H1 (cell line): ENCODE measurements at regions not wholly inside any gene's neighbourhood (a gene's known extent, or its start where the extent isn't known, plus 50 kb on each side); places are given as distances from the start of the nearest gene placed in this dataset.

Experiments
- CTCF ChIA-PET: fragments of 300-600 bp; sonication (Branson Sonifier 250); formaldehyde crosslinking; loops from one replicate; lab custom pipeline; 2021; ENCODE audit not compliant: partially characterized antibody; lab: Charles Lee
- POLR2A ChIA-PET: fragments of 300-600 bp; sonication (Branson Sonifier 250); formaldehyde crosslinking; loops from one replicate; lab custom pipeline; 2021; ENCODE audit warnings: inconsistent platforms; ENCODE audit not compliant: partially characterized antibody; lab: Charles Lee
- DNase-seq, 2 experiments: peaks; one replicate each; pipeline versions ENCODE4 v3.0.0 to v3.0.0-alpha.2; 2010 to 2022; ENCODE audit warnings: low spot score in 2 of 2, low read depth in 1 of 2, mixed read lengths in 1 of 2
- FAIRE-seq: peaks from 2 replicates; lab custom pipeline; 2011; peaks lifted over from hg19 to GRCh38; lab: Jason Lieb, UNC
- H2AFZ ChIP-seq: 2 replicates; pipeline ENCODE4 v1.8.1; 2012; ENCODE audit warnings: low read length, inconsistent platforms
- H2AK5ac ChIP-seq: 2 replicates; pipeline ENCODE4 v1.6.1; 2013; ENCODE audit warnings: low read depth, low read length
- H2BK120ac ChIP-seq: replicated peaks from 2 replicates; pipeline ENCODE3; 2013; ENCODE audit warnings: low read depth, low read length, inconsistent platforms
- H2BK12ac ChIP-seq: 2 replicates; pipeline ENCODE4 v1.6.1; 2013; ENCODE audit warnings: low read depth, low read length
- H2BK15ac ChIP-seq: 2 replicates; pipeline ENCODE4 v1.6.1; 2013; ENCODE audit warnings: low read length
- H2BK20ac ChIP-seq: 2 replicates; pipeline ENCODE4 v1.6.1; 2013; ENCODE audit warnings: low read length
- H2BK5ac ChIP-seq: 2 replicates; pipeline ENCODE4 v1.6.1; 2013; ENCODE audit warnings: low read depth, low read length
- H3K14ac ChIP-seq: 2 replicates; pipeline ENCODE4 v1.6.1; 2013; ENCODE audit warnings: inconsistent platforms; ENCODE audit not compliant: insufficient read length
- H3K18ac ChIP-seq: 2 replicates; pipeline ENCODE4 v1.6.1; 2013; ENCODE audit warnings: low read length; ENCODE audit errors: extremely low read depth
- H3K23ac ChIP-seq: 2 replicates; pipeline ENCODE4 v1.6.1; 2013; ENCODE audit warnings: inconsistent platforms; ENCODE audit not compliant: insufficient read length
- H3K23me2 ChIP-seq: 2 replicates; pipeline ENCODE4 v1.6.1; 2013; ENCODE audit warnings: low read depth, low read length
- H3K27ac ChIP-seq: 2 replicates; pipeline ENCODE4 v1.6.1; 2011; ENCODE audit warnings: low read depth, low read length, inconsistent platforms
- H3K27me3 ChIP-seq, 4 experiments: replicated peaks in 1 of 4; 1 replicate in 1 of 4; 2 replicates in 3 of 4; pipeline versions ENCODE4 v1.6.1 to v1.8.1; 2011 to 2013; ENCODE audit warnings: low read length in 3 of 4, mild to moderate bottlenecking in 3 of 4, inconsistent platforms in 2 of 4, mixed read lengths in 2 of 4, moderate library complexity in 1 of 4; ENCODE audit not compliant: control insufficient read depth in 3 of 4, insufficient read depth in 3 of 4; ENCODE audit errors: extremely low read depth in 1 of 4
- H3K36me3 ChIP-seq, 4 experiments: 2 replicates each; pipeline versions ENCODE4 v1.6.1 to v1.8.1; 2011 to 2013; ENCODE audit warnings: mild to moderate bottlenecking in 4 of 4, low read length in 3 of 4, moderate library complexity in 2 of 4, control low read depth in 1 of 4, inconsistent platforms in 1 of 4; ENCODE audit not compliant: insufficient read depth in 4 of 4, control insufficient read depth in 2 of 4
- H3K4ac ChIP-seq: replicated peaks from 2 replicates; pipeline ENCODE3; 2013; ENCODE audit warnings: low read length, low read depth, mixed read lengths, inconsistent platforms; ENCODE audit not compliant: insufficient read length
- H3K4me1 ChIP-seq, 4 experiments: replicated peaks in 1 of 4; 1 replicate in 1 of 4; 2 replicates in 3 of 4; pipeline versions ENCODE4 v1.6.1 to v1.8.1; 2011 to 2013; ENCODE audit warnings: low read length in 3 of 4, inconsistent platforms in 2 of 4, mixed read lengths in 1 of 4; ENCODE audit not compliant: insufficient read depth in 4 of 4, control insufficient read depth in 3 of 4
- H3K4me2 ChIP-seq, 2 experiments: 2 replicates each; pipeline versions ENCODE4 v1.6.1 to v1.8.1; 2011 to 2013; ENCODE audit warnings: low read depth in 2 of 2, low read length in 2 of 2, control low read depth in 1 of 2, inconsistent platforms in 1 of 2, mild to moderate bottlenecking in 1 of 2; ENCODE audit not compliant: insufficient read depth in 1 of 2
- H3K4me3 ChIP-seq, 4 experiments: fragments of 200-600, 300-600 bp in 1 of 4; sonication (generic), shearing (Covaris generic), sonication (Bioruptor Twin) in 1 of 4; 2 replicates each; pipeline versions ENCODE4 v1.5.1 to v1.8.1; 2011 to 2016; ENCODE audit warnings: low read length in 4 of 4, low read depth in 3 of 4, control low read depth in 2 of 4, inconsistent platforms in 2 of 4, mild to moderate bottlenecking in 2 of 4, mixed read lengths in 1 of 4, moderate library complexity in 1 of 4; ENCODE audit not compliant: insufficient read depth in 2 of 4; ENCODE audit errors: extremely low read depth in 1 of 4
- H3K56ac ChIP-seq: replicated peaks from 2 replicates; pipeline ENCODE3; 2013; ENCODE audit warnings: low read depth, mild to moderate bottlenecking, mixed read lengths, low read length, inconsistent platforms; ENCODE audit not compliant: insufficient read length
- H3K79me1 ChIP-seq: 2 replicates; pipeline ENCODE4 v1.6.1; 2013; ENCODE audit warnings: low read depth, low read length, control low read depth
- H3K79me2 ChIP-seq, 2 experiments: 2 replicates each; pipeline versions ENCODE4 v1.6.1 to v1.8.1; 2012 to 2013; ENCODE audit warnings: low read length in 2 of 2, mild to moderate bottlenecking in 2 of 2, inconsistent platforms in 1 of 2; ENCODE audit not compliant: insufficient read depth in 2 of 2, control insufficient read depth in 1 of 2
- H3K9ac ChIP-seq, 4 experiments: replicated peaks in 1 of 4; 1 replicate in 1 of 4; 2 replicates in 3 of 4; pipeline versions ENCODE4 v1.6.1 to v1.8.1; 2011 to 2013; ENCODE audit warnings: low read depth in 3 of 4, low read length in 3 of 4, control low read depth in 2 of 4, mild to moderate bottlenecking in 2 of 4, moderate library complexity in 2 of 4, inconsistent platforms in 1 of 4; ENCODE audit errors: extremely low read depth in 1 of 4
- H3K9me3 ChIP-seq, 2 experiments: 2 replicates each; pipeline versions ENCODE4 v1.6.1 to v1.8.1; 2012 to 2013; ENCODE audit warnings: mild to moderate bottlenecking in 2 of 2, moderate library complexity in 2 of 2, control low read depth in 1 of 2, inconsistent platforms in 1 of 2, low read depth in 1 of 2, low read length in 1 of 2, mixed read lengths in 1 of 2; ENCODE audit not compliant: insufficient read depth in 2 of 2
- H4K20me1 ChIP-seq, 2 experiments: replicated peaks in 1 of 2; 2 replicates each; pipeline versions ENCODE3 to v1.8.1; 2011 to 2013; ENCODE audit warnings: inconsistent platforms in 2 of 2, low read length in 2 of 2, mild to moderate bottlenecking in 1 of 2; ENCODE audit not compliant: insufficient read depth in 2 of 2, control insufficient read depth in 1 of 2
- H4K5ac ChIP-seq: 2 replicates; pipeline ENCODE4 v1.6.1; 2013; ENCODE audit warnings: low read length, low read depth, mixed read lengths, inconsistent platforms; ENCODE audit not compliant: insufficient read length
- H4K8ac ChIP-seq: 2 replicates; pipeline ENCODE4 v1.8.0; 2013; ENCODE audit warnings: mild to moderate bottlenecking, moderate library complexity, low read length, inconsistent platforms; ENCODE audit not compliant: insufficient read depth; ENCODE audit errors: extremely low read depth
- H4K91ac ChIP-seq: replicated peaks from 2 replicates; pipeline ENCODE3; 2013; ENCODE audit warnings: low read length, mixed read lengths, inconsistent platforms; ENCODE audit not compliant: insufficient read length
- EGR1 ChIP-seq: IDR thresholded peaks from 2 replicates; pipeline ENCODE4 v1.6.1; 2011; ENCODE audit warnings: low read depth, low read length, borderline replicate concordance
- HDAC6 ChIP-seq: IDR thresholded peaks from one replicate; pipeline ENCODE4 v1.7.1; 2012; ENCODE audit warnings: low read depth, mild to moderate bottlenecking, inconsistent platforms, low read length, moderate library complexity
- JUND ChIP-seq: IDR thresholded peaks from 2 replicates; pipeline ENCODE4 v1.6.1; 2011; ENCODE audit warnings: mild to moderate bottlenecking, improper control_type of control experiment, low read length
- POLR2A ChIP-seq, 2 experiments: IDR thresholded peaks; 1 replicate in 1 of 2; 2 replicates in 1 of 2; pipeline ENCODE4 v1.6.1; 2011; ENCODE audit warnings: low read depth in 2 of 2, low read length in 2 of 2, mild to moderate bottlenecking in 2 of 2; ENCODE audit errors: control extremely low read depth in 1 of 2
- SIRT6 ChIP-seq: IDR thresholded peaks from one replicate; pipeline ENCODE4 v1.7.1; 2012; ENCODE audit warnings: low read length, inconsistent platforms
- SP1 ChIP-seq: IDR thresholded peaks from 2 replicates; pipeline ENCODE4 v1.6.1; 2011; ENCODE audit warnings: low read depth, low read length
- TBP ChIP-seq: IDR thresholded peaks from 2 replicates; pipeline ENCODE4 v1.6.1; 2011; ENCODE audit warnings: low read depth, low read length, improper control_type of control experiment
- WGBS, 2 experiments: shearing (Covaris generic) in 1 of 2; methylation state at CpG; one replicate each; pipeline versions ENCODE4 v1.1.6 to v1.1.7; 2013 to 2015; ENCODE audit warnings: low lambda C conversion rate in 2 of 2, mixed read lengths in 2 of 2, inconsistent platforms in 1 of 2, low coverage in 1 of 2, missing lambda C conversion rate in 1 of 2; ENCODE audit not compliant: insufficient replicate concordance in 2 of 2, insufficient coverage in 1 of 2, insufficient read length in 1 of 2; ENCODE audit errors: extremely low coverage in 1 of 2, missing lambda C conversion rate in 1 of 2; 5-methylcytosine and 5-hydroxymethylcytosine counted together

GRCh38 chr2:136538489-136538888 lies 226.9 kb upstream of the THSD7B start:
- H3K56ac ChIP-seq, result no peak overlapping the region
- H3K14ac ChIP-seq, result no peak overlapping the region
- H3K18ac ChIP-seq, result no peak overlapping the region
- H2AFZ ChIP-seq, result no peak overlapping the region
- no peak for TF ChIP-seq POLR2A (IDR thresholded peaks at IDR 0.05; ENCODE audit: control extremely low read depth in 1 of 2, low read depth in 2 of 2, low read length in 2 of 2)
- no peak for TF ChIP-seq EGR1
- no peak for TF ChIP-seq HDAC6
- no peak for TF ChIP-seq SIRT6
- no peak for TF ChIP-seq JUND
- no peak for TF ChIP-seq TBP
- TF ChIP-seq SP1, result no peak
- H3K4me2 ChIP-seq, result no peak overlapping the region
- H3K9ac ChIP-seq, result no peak overlapping the region
- H3K4me3 ChIP-seq, result no peak overlapping the region
- WGBS, 2 experiments, result 86% methylated on average over 4 of the region's 4 CpGs; no CpG with 5 or more reads in 1 of the 2 experiments
- H4K91ac ChIP-seq, result no peak overlapping the region
- H3K27ac ChIP-seq, result no peak overlapping the region
- no peaks in the 10 kb centered on the region for H3K79me2 ChIP-seq
- H3K36me3 ChIP-seq, result no peaks in the 10 kb centered on the region
- no peak overlapping the region for H2BK12ac ChIP-seq
- H3K9me3 ChIP-seq, result no peaks in the 10 kb centered on the region
- H4K8ac ChIP-seq, result no peak overlapping the region
- H4K5ac ChIP-seq, result no peak overlapping the region
- no peaks in the 10 kb centered on the region for H3K4me1 ChIP-seq
- POLR2A ChIA-PET, result no interaction called here
- H3K79me1 ChIP-seq, result no peaks in the 10 kb centered on the region
- no peak overlapping the region for H2BK20ac ChIP-seq
- no peak overlapping the region for H2BK5ac ChIP-seq
- DNase-seq (no peak), FAIRE-seq (no peak)
- no peaks in the 10 kb centered on the region for H3K27me3 ChIP-seq
- no peaks in the 10 kb centered on the region for H4K20me1 ChIP-seq
- H3K4ac ChIP-seq, result no peak overlapping the region
- no peak overlapping the region for H2AK5ac ChIP-seq
- no peak overlapping the region for H2BK15ac ChIP-seq
- no peaks in the 10 kb centered on the region; the same call in 1 of the 2 replicates for H3K23me2 ChIP-seq
- no peak overlapping the region for H3K23ac ChIP-seq
- CTCF ChIA-PET, result interaction anchor here (0.9 to 1.3 kb wide), 3 partner anchors 16 to 28 kb away, joined by 3 to 4 read pairs (median 4); no protein-coding TSS in a partner anchor
- H2BK120ac ChIP-seq, result no peak overlapping the region
